HepG2 (cell line): ENCODE measurements at regions not wholly inside any gene's neighbourhood (a gene's known extent, or its start where the extent isn't known, plus 50 kb on each side); places are given as distances from the start of the nearest gene placed in this dataset.

ENCODE experiments used
- ATAC-seq: fragments of 200-7000 bp; cut with Tn5 transposase; 3 replicates; pipeline ENCODE4 v1.9.1; 2020; ENCODE audit warnings: mild to moderate bottlenecking, moderate library complexity
- BruUV-seq: library from RNA; stranded (reverse); fragments of 400-500 nt; replicated peaks from 2 replicates; lab custom pipeline; 2021; lab: Mats Ljungman, UMichigan
- CTCF ChIA-PET: fragments of 300-600 bp; formaldehyde crosslinking; extraction: SDS; loops from one replicate; lab custom pipeline; 2021; ENCODE audit warnings: low total read pairs, inconsistent platforms, low intra/inter-chr PET ratio; lab: Yijun Ruan, JAX
- POLR2A ChIA-PET: fragments of 350-600 bp; sonication (Branson Sonifier 250); formaldehyde crosslinking; loops from one replicate; lab custom pipeline; 2020; ENCODE audit warnings: antibody characterized with exemption, inconsistent platforms; lab: Yijun Ruan, JAX
- DNase-seq: peaks from one replicate; pipeline ENCODE4 v3.0.0-alpha.2; 2015; ENCODE audit warnings: low spot score
- FAIRE-seq: peaks from 3 replicates; lab custom pipeline; 2011; peaks lifted over from hg19 to GRCh38; lab: Jason Lieb, UNC
- H2AFZ ChIP-seq: one replicate; pipeline ENCODE4 v1.6.1; 2011; ENCODE audit warnings: low read length, inconsistent platforms
- H3K27ac ChIP-seq: fragments of 300-600 bp; 3 replicates; pipeline ENCODE4 v1.8.0; 2011; ENCODE audit warnings: mixed run types, mild to moderate bottlenecking, mixed read lengths, low read length, inconsistent platforms; ENCODE audit not compliant: insufficient read depth; ENCODE audit errors: extremely low read length
- H3K27me3 ChIP-seq, 2 experiments: fragments of 200-600 bp in 1 of 2; 2 replicates in 1 of 2; 3 replicates in 1 of 2; pipeline versions ENCODE4 v1.6.0 to v1.8.0; 2011; ENCODE audit warnings: low read length in 2 of 2, mild to moderate bottlenecking in 2 of 2, moderate library complexity in 2 of 2, inconsistent platforms in 1 of 2; ENCODE audit not compliant: insufficient read depth in 2 of 2, control insufficient read depth in 1 of 2
- H3K36me3 ChIP-seq, 2 experiments: fragments of 200-600 bp in 1 of 2; replicated peaks in 1 of 2; 2 replicates in 1 of 2; 3 replicates in 1 of 2; pipeline versions ENCODE4 v1.5.1 to v1.8.0; 2011; ENCODE audit warnings: low read length in 2 of 2, inconsistent platforms in 1 of 2; ENCODE audit not compliant: insufficient read depth in 2 of 2, control insufficient read depth in 1 of 2
- H3K4me1 ChIP-seq: 2 replicates; pipeline ENCODE4 v1.5.1; 2012; ENCODE audit warnings: low read length, inconsistent platforms; ENCODE audit not compliant: insufficient read depth
- H3K4me2 ChIP-seq: 2 replicates; pipeline ENCODE4 v1.6.0; 2011; ENCODE audit warnings: low read depth, low read length, inconsistent platforms
- H3K4me3 ChIP-seq, 3 experiments: fragments of 200-600 bp in 1 of 3; sonication (generic), shearing (Covaris generic) in 1 of 3; replicated peaks in 1 of 3; 2 replicates each; pipeline ENCODE4 v1.5.1; 2011 to 2016; ENCODE audit warnings: low read length in 3 of 3, inconsistent platforms in 2 of 3, low read depth in 2 of 3, mild to moderate bottlenecking in 2 of 3, control low read depth in 1 of 3, mixed read lengths in 1 of 3; ENCODE audit not compliant: insufficient read depth in 1 of 3
- H3K79me2 ChIP-seq: one replicate; pipeline ENCODE4 v1.6.1; 2011; ENCODE audit warnings: low read length, inconsistent platforms; ENCODE audit not compliant: insufficient read depth
- H3K9ac ChIP-seq: 2 replicates; pipeline ENCODE4 v1.6.0; 2011; ENCODE audit warnings: mild to moderate bottlenecking, low read depth, low read length, inconsistent platforms; ENCODE audit not compliant: insufficient read depth
- H3K9me3 ChIP-seq: 2 replicates; pipeline ENCODE4 v1.5.1; 2012; ENCODE audit warnings: mild to moderate bottlenecking, low read length
- H4K20me1 ChIP-seq: 2 replicates; pipeline ENCODE4 v1.6.0; 2011; ENCODE audit warnings: inconsistent platforms, mild to moderate bottlenecking, low read length, moderate library complexity; ENCODE audit not compliant: insufficient read depth
- NCOA1 ChIP-seq: sonication (generic); formaldehyde crosslinking; IDR thresholded peaks from 2 replicates; pipeline ENCODE4 v1.9.0; 2021; ENCODE audit warnings: missing genetic modification reagents
- RBM22 ChIP-seq: fragments of 200-400 bp; formaldehyde crosslinking; optimal IDR thresholded peaks from 2 replicates; pipeline ENCODE3; 2017; ENCODE audit warnings: mild to moderate bottlenecking, low read length, moderate library complexity
- ZNF17 ChIP-seq: sonication (generic); formaldehyde crosslinking; IDR thresholded peaks from 2 replicates; pipeline ENCODE4 v1.5.0; 2020; ENCODE audit warnings: mild to moderate bottlenecking, missing genetic modification reagents
- ZNF687 ChIP-seq: sonication (generic); formaldehyde crosslinking; IDR thresholded peaks from 2 replicates; pipeline ENCODE4 v1.5.1; 2020; ENCODE audit warnings: mild to moderate bottlenecking, missing genetic modification reagents, moderate library complexity
- ZNF891 ChIP-seq: sonication (generic); formaldehyde crosslinking; IDR thresholded peaks from 2 replicates; pipeline ENCODE4 v1.5.0; 2020; ENCODE audit warnings: mild to moderate bottlenecking, missing genetic modification reagents
- WGBS: methylation state at CpG from one replicate; pipeline ENCODE4 v1.1.6; 2017; ENCODE audit warnings: low lambda C conversion rate; 5-methylcytosine and 5-hydroxymethylcytosine counted together
- in situ Hi-C: cut with HindIII; loops from 2 replicates; pipeline ENCODE4 v1.10.0; 2017; ENCODE audit warnings: low pct_unique_long_range_greater_than_20kb; ENCODE audit not compliant: extremely low pct_ligation_motif_present
- intact Hi-C: fragments of 100-400 bp; cut with micrococcal nuclease; formaldehyde crosslinking; loops from one replicate; pipeline ENCODE4 v1.10.0; 2022; ENCODE audit not compliant: unreplicated experiment
- TF ChIP-seq, protein P1 (sequence below): sonication (generic); formaldehyde crosslinking; IDR thresholded peaks from 2 replicates; pipeline ENCODE4 v1.5.0; 2020; ENCODE audit warnings: mild to moderate bottlenecking, missing genetic modification reagents, moderate library complexity

DNA sequence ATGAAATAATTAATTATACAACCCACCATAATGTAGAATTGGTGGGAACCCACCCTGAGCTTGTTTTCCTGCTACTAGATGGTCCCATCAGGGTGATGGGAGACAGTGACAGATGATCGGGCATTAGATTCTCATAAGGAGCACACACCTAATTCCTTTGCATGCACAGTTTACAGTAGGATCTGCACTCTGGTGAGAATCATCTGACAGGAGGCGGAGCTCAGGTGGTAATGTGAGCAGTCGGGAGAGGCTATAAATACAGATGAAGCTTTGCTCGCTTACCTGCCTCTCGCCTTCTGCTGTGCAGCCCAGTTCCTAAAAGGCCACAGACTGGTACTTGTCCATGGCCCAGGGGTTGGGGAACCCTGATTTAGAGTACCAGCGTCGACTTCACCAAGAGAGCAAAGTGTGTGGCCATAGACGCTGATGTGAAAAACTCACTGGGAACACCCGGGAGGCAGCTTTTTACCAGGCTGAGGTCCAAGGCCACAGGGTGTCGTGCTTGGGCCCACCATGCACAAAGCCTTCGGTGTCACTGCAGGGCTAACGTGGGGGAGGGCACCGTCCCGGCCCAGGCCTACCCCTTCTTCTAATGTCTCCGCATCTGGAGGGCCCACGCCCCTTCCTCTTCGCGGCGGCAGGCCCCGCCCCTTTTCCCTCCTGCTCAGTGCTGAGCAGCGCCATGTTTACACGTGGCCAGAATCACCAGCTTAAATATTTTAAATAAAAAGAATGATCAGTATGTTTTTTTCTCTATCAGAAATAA, 296.8 kb upstream of the HDAC4 start:
- FAIRE-seq, result no peak
- H3K9me3 ChIP-seq, result no peaks in the 10 kb centered on the region
- H3K27me3 ChIP-seq, result peaks cover 2 to 38% of the 10 kb centered on the region in 2 experiments; a peak in 4 of 5 replicates
- no peak overlapping the region for H3K9ac ChIP-seq
- no TSS peak for BruUV-seq
- H2AFZ ChIP-seq, result no peak overlapping the region
- peak; percentile 51 for ATAC-seq
- intact Hi-C loops, result no loop called here
- in situ Hi-C loops, result no loop called here
- H3K4me3 ChIP-seq, result no peak overlapping the region
- no peak for DNase-seq
- H3K4me2 ChIP-seq, result no peak overlapping the region
- no peaks in the 10 kb centered on the region for H3K79me2 ChIP-seq
- no peaks in the 10 kb centered on the region; the same call in 1 of the 2 replicates for H4K20me1 ChIP-seq
- WGBS, result 37% methylated on average over 22 of the region's 22 CpGs
- H3K27ac ChIP-seq, result no peak overlapping the region
- ChIA-PET POLR2A (no interaction called here), CTCF (no interaction called here)
- no peaks in the 10 kb centered on the region for H3K4me1 ChIP-seq
- H3K36me3 ChIP-seq, result no peaks in the 10 kb centered on the region
- TF ChIP-seq ZNF891 (CRISPR knock-in tag) (no peak), ZNF17 (CRISPR knock-in tag) (no peak), RBM22 (no peak), ZNF687 (CRISPR knock-in tag) (0 out of 2 replicates have a peak, but pooled peaks have one; percentile 17), NCOA1 (CRISPR knock-in tag) (no peak)
- TF ChIP-seq, protein P1, sequence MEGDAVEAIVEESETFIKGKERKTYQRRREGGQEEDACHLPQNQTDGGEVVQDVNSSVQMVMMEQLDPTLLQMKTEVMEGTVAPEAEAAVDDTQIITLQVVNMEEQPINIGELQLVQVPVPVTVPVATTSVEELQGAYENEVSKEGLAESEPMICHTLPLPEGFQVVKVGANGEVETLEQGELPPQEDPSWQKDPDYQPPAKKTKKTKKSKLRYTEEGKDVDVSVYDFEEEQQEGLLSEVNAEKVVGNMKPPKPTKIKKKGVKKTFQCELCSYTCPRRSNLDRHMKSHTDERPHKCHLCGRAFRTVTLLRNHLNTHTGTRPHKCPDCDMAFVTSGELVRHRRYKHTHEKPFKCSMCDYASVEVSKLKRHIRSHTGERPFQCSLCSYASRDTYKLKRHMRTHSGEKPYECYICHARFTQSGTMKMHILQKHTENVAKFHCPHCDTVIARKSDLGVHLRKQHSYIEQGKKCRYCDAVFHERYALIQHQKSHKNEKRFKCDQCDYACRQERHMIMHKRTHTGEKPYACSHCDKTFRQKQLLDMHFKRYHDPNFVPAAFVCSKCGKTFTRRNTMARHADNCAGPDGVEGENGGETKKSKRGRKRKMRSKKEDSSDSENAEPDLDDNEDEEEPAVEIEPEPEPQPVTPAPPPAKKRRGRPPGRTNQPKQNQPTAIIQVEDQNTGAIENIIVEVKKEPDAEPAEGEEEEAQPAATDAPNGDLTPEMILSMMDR (CRISPR knock-in tag), result peak; percentile 34; the same call in 1 of the 2 replicates
